HCT116 (cell line): ENCODE measurements at regions not wholly inside any gene's neighbourhood (a gene's known extent, or its start where the extent isn't known, plus 50 kb on each side); places are given as distances from the start of the nearest gene placed in this dataset.

Experiments used
- ATAC-seq: fragments of 200-7000 bp; cut with Tn5 transposase; 2 replicates; pipeline ENCODE4 v1.9.1; 2020; ENCODE audit warnings: mild to moderate bottlenecking, moderate library complexity
- BruUV-seq: library from RNA; stranded (reverse); fragments of 400-500 nt; replicated peaks from 2 replicates; lab custom pipeline; 2021; lab: Mats Ljungman, UMichigan
- CTCF ChIA-PET: fragments of 300-600 bp; sonication (Branson Sonifier 250); formaldehyde crosslinking; loops from one replicate; lab custom pipeline; 2021; ENCODE audit warnings: antibody characterized with exemption; lab: Charles Lee
- POLR2A ChIA-PET: fragments of 300-600, 350-600 bp; sonication (Branson Sonifier 250); formaldehyde crosslinking; loops from one replicate; lab custom pipeline; 2021; ENCODE audit warnings: antibody characterized with exemption; lab: Charles Lee
- RAD21 ChIA-PET, 2 experiments: fragments of 300-600 bp; sonication (Branson Sonifier 250); formaldehyde crosslinking; loops; one replicate each; lab custom pipeline; 2023; ENCODE audit warnings: low total read pairs in 2 of 2; ENCODE audit not compliant: uncharacterized antibody in 2 of 2, unreplicated experiment in 2 of 2, low non-redundant PET in 1 of 2; lab: Charles Lee
- DNase-seq: peaks from one replicate; pipeline ENCODE4 v3.0.0-alpha.2; 2010; ENCODE audit warnings: low read depth, low spot score
- H2AFZ ChIP-seq: fragments of 200-600 bp; shearing (Covaris generic), sonication (generic); 2 replicates; pipeline ENCODE4 v1.6.1; 2017; ENCODE audit warnings: low read depth, mixed run types, mixed read lengths, antibody characterized with exemption, low read length; ENCODE audit not compliant: poor library complexity, severe bottlenecking
- H3K27ac ChIP-seq: 2 replicates; pipeline ENCODE4 v1.5.1; 2012; ENCODE audit warnings: low read depth, low read length
- H3K27me3 ChIP-seq: fragments of 200-600 bp; sonication (generic); 2 replicates; pipeline ENCODE4 v1.6.1; 2016; ENCODE audit warnings: mixed run types, low read length, mixed read lengths; ENCODE audit not compliant: insufficient read depth
- H3K36me3 ChIP-seq, 2 experiments: fragments of 200-500 bp in 1 of 2; fragments of 200-600 bp in 1 of 2; sonication (Bioruptor generic) in 1 of 2; sonication (generic) in 1 of 2; 2 replicates each; pipeline versions ENCODE4 v1.5.1 to v1.6.1; 2014 to 2016; ENCODE audit warnings: low read length in 2 of 2, inconsistent platforms in 1 of 2, mixed read lengths in 1 of 2, mixed run types in 1 of 2; ENCODE audit not compliant: insufficient read depth in 2 of 2, control insufficient read depth in 1 of 2
- H3K4me1 ChIP-seq, 2 experiments: fragments of 200-600 bp in 1 of 2; sonication (generic) in 1 of 2; 2 replicates each; pipeline versions ENCODE4 v1.5.1 to v1.6.1; 2012 to 2017; ENCODE audit warnings: low read length in 2 of 2, inconsistent platforms in 1 of 2, mild to moderate bottlenecking in 1 of 2, mixed read lengths in 1 of 2, mixed run types in 1 of 2, moderate library complexity in 1 of 2; ENCODE audit not compliant: insufficient read depth in 2 of 2, control insufficient read depth in 1 of 2
- H3K4me2 ChIP-seq: fragments of 200-600 bp; sonication (generic); 2 replicates; pipeline ENCODE4 v1.6.1; 2017; ENCODE audit warnings: mixed run types, low read length, mixed read lengths
- H3K4me3 ChIP-seq, 2 experiments: fragments of 200-600 bp in 1 of 2; sonication (generic) in 1 of 2; replicated peaks in 1 of 2; 2 replicates each; pipeline ENCODE4 v1.5.1; 2011 to 2016; ENCODE audit warnings: low read length in 2 of 2, control low read depth in 1 of 2, low read depth in 1 of 2, mild to moderate bottlenecking in 1 of 2, mixed read lengths in 1 of 2, mixed run types in 1 of 2
- H3K79me2 ChIP-seq: fragments of 200-600 bp; sonication (generic); 2 replicates; pipeline ENCODE4 v1.6.1; 2017; ENCODE audit warnings: mild to moderate bottlenecking, mixed run types, low read length, moderate library complexity, mixed read lengths; ENCODE audit not compliant: insufficient read depth
- H3K9ac ChIP-seq: fragments of 200-600 bp; sonication (generic); 2 replicates; pipeline ENCODE4 v1.6.1; 2016; ENCODE audit warnings: low read length, mixed read lengths
- H3K9me2 ChIP-seq: fragments of 200-600 bp; sonication (generic), shearing (Covaris generic); 2 replicates; pipeline ENCODE4 v1.6.1; 2017; ENCODE audit warnings: mixed run types, mild to moderate bottlenecking, moderate library complexity; ENCODE audit not compliant: insufficient read depth
- H3K9me3 ChIP-seq, 2 experiments: fragments of 200-500 bp in 1 of 2; fragments of 200-600 bp in 1 of 2; sonication (Bioruptor generic) in 1 of 2; sonication (generic) in 1 of 2; 2 replicates each; pipeline ENCODE4 v1.6.1; 2014 to 2017; ENCODE audit warnings: low read length in 2 of 2, mixed read lengths in 2 of 2, inconsistent platforms in 1 of 2, low read depth in 1 of 2, mild to moderate bottlenecking in 1 of 2, mixed run types in 1 of 2, moderate library complexity in 1 of 2; ENCODE audit not compliant: control insufficient read depth in 1 of 2, insufficient read depth in 1 of 2
- H4K20me1 ChIP-seq: fragments of 200-600 bp; sonication (generic), shearing (Covaris generic); 2 replicates; pipeline ENCODE4 v1.6.1; 2017; ENCODE audit warnings: mixed run types, mild to moderate bottlenecking, moderate library complexity; ENCODE audit not compliant: insufficient read depth
- EZH2 ChIP-seq: fragments of 200-600 bp; sonication (generic); IDR thresholded peaks from 2 replicates; pipeline ENCODE4 v1.6.1; 2017; ENCODE audit warnings: antibody characterized with exemption, mixed run types
- RAD21 ChIP-seq: IDR thresholded peaks from 2 replicates; pipeline ENCODE4 v1.6.1; 2012; ENCODE audit warnings: low read depth, mild to moderate bottlenecking
- SIN3A ChIP-seq: IDR thresholded peaks from 2 replicates; pipeline ENCODE4 v1.6.1; 2012; ENCODE audit warnings: low read depth
- SP1 ChIP-seq: IDR thresholded peaks from 2 replicates; pipeline ENCODE4 v1.6.1; 2012; ENCODE audit warnings: low read depth
- ZBTB33 ChIP-seq: IDR thresholded peaks from 2 replicates; pipeline ENCODE4 v1.6.1; 2011; ENCODE audit warnings: mild to moderate bottlenecking, low read length, moderate library complexity; ENCODE audit not compliant: insufficient replicate concordance; ENCODE audit errors: extremely low read depth
- ZNF274 ChIP-seq: fragments of 200-500 bp; sonication (Bioruptor generic); IDR thresholded peaks from 2 replicates; pipeline ENCODE4 v1.6.1; 2014; ENCODE audit warnings: mild to moderate bottlenecking, low read depth, low read length, inconsistent platforms
- intact Hi-C: fragments of 100-400 bp; cut with micrococcal nuclease; formaldehyde crosslinking; loops from 2 replicates; pipeline ENCODE4 v1.10.0; 2022
- TF ChIP-seq, protein P1 (sequence below), 3 experiments: fragments of 200-600 bp in 1 of 3; sonication (generic) in 1 of 3; IDR thresholded peaks in 2 of 3; conservative IDR thresholded peaks in 1 of 3; 2 replicates each; pipeline ENCODE4 v1.5.1; 2012 to 2017; ENCODE audit warnings: low read depth in 2 of 3, low read length in 2 of 3, antibody characterized with exemption in 1 of 3, borderline replicate concordance in 1 of 3, control low read depth in 1 of 3, mild to moderate bottlenecking in 1 of 3, mixed read lengths in 1 of 3, mixed run types in 1 of 3, moderate library complexity in 1 of 3; ENCODE audit not compliant: insufficient read depth in 1 of 3

GRCh38 chr6:128595544-128595943 lies 75.1 kb upstream of the PTPRK start:
- no peaks in the 10 kb centered on the region for H3K27me3 ChIP-seq
- no peak overlapping the region for H2AFZ ChIP-seq
- ChIA-PET POLR2A (no interaction called here), CTCF (no interaction called here), RAD21 (no interaction called here)
- H3K4me2 ChIP-seq: no peak overlapping the region
- no peaks in the 10 kb centered on the region for H4K20me1 ChIP-seq
- no peak overlapping the region for H3K27ac ChIP-seq
- no peaks in the 10 kb centered on the region for H3K9me2 ChIP-seq
- H3K4me1 ChIP-seq: peaks cover 15 to 29% of the 10 kb centered on the region in 2 experiments
- no peak for DNase-seq
- intact Hi-C loops: no loop called here
- no peaks in the 10 kb centered on the region for H3K79me2 ChIP-seq
- 0 out of 4 replicates have a peak, but pooled peaks cover 0 to 6% of the 10 kb centered on the region in 2 experiments for H3K9me3 ChIP-seq
- no peak overlapping the region for H3K9ac ChIP-seq
- no peak overlapping the region for H3K4me3 ChIP-seq
- no peaks in the 10 kb centered on the region for H3K36me3 ChIP-seq
- no TSS peak for BruUV-seq
- TF ChIP-seq EZH2 (no peak), SIN3A (no peak), ZNF274 (no peak), ZBTB33 (no peak), SP1 (no peak), RAD21 (no peak)
- TF ChIP-seq, protein P1, sequence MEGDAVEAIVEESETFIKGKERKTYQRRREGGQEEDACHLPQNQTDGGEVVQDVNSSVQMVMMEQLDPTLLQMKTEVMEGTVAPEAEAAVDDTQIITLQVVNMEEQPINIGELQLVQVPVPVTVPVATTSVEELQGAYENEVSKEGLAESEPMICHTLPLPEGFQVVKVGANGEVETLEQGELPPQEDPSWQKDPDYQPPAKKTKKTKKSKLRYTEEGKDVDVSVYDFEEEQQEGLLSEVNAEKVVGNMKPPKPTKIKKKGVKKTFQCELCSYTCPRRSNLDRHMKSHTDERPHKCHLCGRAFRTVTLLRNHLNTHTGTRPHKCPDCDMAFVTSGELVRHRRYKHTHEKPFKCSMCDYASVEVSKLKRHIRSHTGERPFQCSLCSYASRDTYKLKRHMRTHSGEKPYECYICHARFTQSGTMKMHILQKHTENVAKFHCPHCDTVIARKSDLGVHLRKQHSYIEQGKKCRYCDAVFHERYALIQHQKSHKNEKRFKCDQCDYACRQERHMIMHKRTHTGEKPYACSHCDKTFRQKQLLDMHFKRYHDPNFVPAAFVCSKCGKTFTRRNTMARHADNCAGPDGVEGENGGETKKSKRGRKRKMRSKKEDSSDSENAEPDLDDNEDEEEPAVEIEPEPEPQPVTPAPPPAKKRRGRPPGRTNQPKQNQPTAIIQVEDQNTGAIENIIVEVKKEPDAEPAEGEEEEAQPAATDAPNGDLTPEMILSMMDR (IDR thresholded peaks at IDR 0.05 in 2 of 3, conservative IDR thresholded peaks at IDR 0.05 in 1 of 3; ENCODE audit: borderline replicate concordance in 1 of 3, insufficient read depth in 1 of 3, low read depth in 2 of 3, low read length in 2 of 3): no peak
- ATAC-seq: no peak
